Fibroblast of the aortic adventitia (primary cell): ENCODE measurements at regions not wholly inside any gene's neighbourhood (a gene's known extent, or its start where the extent isn't known, plus 50 kb on each side); places are given as distances from the start of the nearest gene placed in this dataset.

Experiments used
- DNase-seq: peaks from one replicate; pipeline ENCODE4 v3.0.0-alpha.2; 2010; ENCODE audit warnings: low read depth
- H3K4me3 ChIP-seq: 2 replicates; pipeline ENCODE4 v1.5.1; 2011; ENCODE audit warnings: low read depth, mild to moderate bottlenecking, control low read depth, low read length, moderate library complexity
- TF ChIP-seq, protein P1 (sequence below): IDR thresholded peaks from 2 replicates; pipeline ENCODE4 v1.5.1; 2011; ENCODE audit warnings: mild to moderate bottlenecking, low read length, control low read depth, inconsistent platforms; ENCODE audit not compliant: insufficient read depth

DNA sequence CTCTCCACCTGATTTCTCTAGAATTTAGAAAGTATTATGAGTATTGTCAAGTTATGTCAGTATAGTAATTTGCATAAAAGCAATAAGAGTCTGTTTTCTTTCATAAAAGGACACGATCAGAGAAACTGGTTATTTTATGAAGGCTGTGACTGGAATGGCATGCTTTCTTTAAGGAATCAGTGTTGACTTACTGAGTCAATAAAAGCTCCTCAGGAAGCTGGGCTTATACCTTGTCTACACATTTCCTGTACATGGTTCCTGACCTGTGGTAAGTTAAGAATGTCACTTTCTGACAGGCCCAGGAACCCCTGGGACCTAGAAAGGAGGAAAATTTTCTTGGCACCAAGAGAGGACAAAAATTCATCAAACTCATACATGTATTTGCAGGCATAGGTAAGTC is 1224.0 kb upstream of the ADGRB3 start:
- TF ChIP-seq, protein P1, sequence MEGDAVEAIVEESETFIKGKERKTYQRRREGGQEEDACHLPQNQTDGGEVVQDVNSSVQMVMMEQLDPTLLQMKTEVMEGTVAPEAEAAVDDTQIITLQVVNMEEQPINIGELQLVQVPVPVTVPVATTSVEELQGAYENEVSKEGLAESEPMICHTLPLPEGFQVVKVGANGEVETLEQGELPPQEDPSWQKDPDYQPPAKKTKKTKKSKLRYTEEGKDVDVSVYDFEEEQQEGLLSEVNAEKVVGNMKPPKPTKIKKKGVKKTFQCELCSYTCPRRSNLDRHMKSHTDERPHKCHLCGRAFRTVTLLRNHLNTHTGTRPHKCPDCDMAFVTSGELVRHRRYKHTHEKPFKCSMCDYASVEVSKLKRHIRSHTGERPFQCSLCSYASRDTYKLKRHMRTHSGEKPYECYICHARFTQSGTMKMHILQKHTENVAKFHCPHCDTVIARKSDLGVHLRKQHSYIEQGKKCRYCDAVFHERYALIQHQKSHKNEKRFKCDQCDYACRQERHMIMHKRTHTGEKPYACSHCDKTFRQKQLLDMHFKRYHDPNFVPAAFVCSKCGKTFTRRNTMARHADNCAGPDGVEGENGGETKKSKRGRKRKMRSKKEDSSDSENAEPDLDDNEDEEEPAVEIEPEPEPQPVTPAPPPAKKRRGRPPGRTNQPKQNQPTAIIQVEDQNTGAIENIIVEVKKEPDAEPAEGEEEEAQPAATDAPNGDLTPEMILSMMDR, result no peak
- no peak overlapping the region for H3K4me3 ChIP-seq
- no peak for DNase-seq

DNA sequence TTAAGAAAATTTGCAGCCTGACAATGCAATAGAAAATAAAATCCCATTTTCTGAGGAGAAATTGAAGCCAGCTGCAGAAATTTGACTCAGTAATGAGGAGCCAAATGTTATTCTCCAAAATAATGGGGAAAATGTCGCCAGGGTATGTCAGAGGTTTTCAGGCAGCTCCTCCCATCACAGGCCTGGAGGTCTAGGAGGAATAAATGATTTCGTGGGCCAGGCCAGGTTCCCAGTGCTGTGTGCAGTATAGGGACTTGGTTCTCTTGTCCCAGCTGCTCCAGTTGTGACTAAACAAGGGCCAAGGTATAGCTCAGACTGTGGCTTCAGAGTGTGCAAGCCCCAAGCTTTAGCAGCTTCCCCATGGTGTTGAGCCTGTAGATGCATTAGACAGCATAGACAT is 1240.8 kb upstream of the ADGRB3 start:
- no peak overlapping the region for H3K4me3 ChIP-seq
- DNase-seq, result no peak
- TF ChIP-seq, protein P1, result no peak

DNA sequence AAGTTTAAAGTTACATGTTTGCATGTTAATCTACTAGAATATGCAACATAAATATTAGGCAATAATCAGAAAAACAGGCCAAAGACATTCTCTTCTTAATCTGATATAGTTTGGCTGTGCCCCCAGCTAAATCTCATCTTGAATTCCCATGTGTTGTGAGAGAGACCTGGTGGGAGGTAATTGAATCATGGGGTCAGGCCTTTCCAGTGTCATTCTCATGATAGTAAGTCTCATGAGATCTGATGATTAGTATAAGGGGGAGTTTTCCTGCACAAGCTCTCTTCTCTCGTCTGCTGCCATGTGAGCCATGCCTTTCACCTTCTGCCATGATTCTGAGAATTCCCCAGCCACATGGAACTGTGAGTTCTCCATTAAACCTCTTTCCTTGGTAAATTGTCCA is 1241.7 kb upstream of the ADGRB3 start:
- H3K4me3 ChIP-seq, result no peak overlapping the region
- DNase-seq, result no peak
- TF ChIP-seq, protein P1, result no peak

DNA sequence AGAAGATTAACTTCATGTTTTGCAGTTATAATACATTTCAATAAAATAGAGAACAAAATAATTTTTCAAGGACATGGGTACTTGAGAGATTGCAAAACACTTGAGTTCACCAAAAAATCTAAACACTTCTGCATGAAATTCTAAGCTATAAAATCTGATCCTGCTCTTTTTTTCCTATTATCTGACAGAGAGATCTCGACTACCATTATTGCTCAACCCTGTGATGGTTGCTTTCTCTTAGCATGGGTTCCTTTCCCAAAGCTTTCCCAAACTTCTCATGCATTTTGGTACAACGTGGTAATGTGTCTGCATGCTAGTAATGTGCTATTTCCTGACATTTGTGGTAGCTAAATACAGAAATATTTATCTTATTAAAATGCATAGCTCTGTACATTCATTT is 1243.1 kb upstream of the ADGRB3 start:
- TF ChIP-seq, protein P1, result no peak
- no peak for DNase-seq
- no peak overlapping the region for H3K4me3 ChIP-seq

DNA sequence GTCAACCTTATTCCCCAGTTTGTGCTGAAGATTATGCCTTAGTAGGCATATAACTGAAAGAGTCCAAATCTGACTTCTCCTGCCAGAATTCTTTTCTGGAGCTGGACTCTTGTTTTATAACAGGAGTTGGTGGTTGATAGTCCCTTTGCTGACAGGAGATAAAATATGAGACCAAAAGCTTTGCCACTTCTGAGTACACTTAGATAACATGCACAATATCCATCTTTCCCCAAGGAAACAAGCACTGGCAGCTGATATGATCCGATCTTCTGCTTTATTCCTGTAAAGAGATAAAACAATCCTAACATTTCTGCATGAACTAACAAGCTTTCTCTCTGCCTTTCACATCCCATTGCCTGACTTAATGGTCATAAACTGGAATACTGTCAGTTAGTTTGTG is 1265.4 kb upstream of the ADGRB3 start:
- H3K4me3 ChIP-seq, result no peak overlapping the region
- TF ChIP-seq, protein P1, result no peak

DNA sequence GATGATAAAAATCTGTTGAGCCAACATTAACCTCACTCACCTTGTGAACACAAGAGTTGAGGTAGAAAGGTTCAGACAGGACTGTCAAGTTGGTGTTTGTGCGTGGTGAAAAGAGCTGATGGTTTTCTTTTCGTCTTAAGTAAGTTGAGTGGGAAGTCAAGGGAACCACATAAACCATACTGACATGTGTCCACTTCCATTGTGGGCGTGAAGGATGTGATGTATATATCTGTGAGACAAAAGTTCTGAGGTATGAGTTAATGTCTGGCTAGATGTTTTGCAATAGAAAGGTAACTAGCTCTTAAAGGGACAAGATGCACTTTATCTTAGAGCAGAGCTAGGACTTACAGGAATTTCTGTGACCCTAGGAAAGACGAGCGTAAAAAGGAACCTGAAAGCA is 1272.1 kb upstream of the ADGRB3 start:
- TF ChIP-seq, protein P1, result no peak
- no peak overlapping the region for H3K4me3 ChIP-seq
- DNase-seq, result no peak

More for the DNA sequence above, 1265.4 kb upstream of the ADGRB3 start:
- DNase-seq, result no peak

DNA sequence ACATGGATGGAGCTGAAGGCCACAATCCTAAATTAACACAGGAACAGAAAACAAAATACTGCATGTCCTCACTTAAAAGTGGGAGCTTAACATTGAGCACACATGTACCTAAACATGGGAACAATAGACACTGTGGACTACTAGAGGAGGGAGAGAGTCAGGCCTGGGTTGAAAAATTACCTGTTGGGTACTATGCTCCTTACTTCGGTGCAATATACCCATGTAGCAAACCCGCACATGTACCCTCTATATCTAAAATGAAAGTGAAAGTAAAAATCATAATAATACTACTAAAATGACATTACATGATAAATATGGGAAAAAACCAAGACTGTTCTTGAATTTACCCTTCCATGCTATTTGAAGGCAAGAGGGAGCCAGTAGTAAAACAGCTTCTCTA is 1273.8 kb upstream of the ADGRB3 start:
- DNase-seq, result no peak
- H3K4me3 ChIP-seq, result no peak overlapping the region
- TF ChIP-seq, protein P1, result no peak
